ENCODE measurements at regions not wholly inside any gene's neighbourhood (a gene's known extent, or its start where the extent isn't known, plus 50 kb on each side); places are given as distances from the start of the nearest gene placed in this dataset.
"Not testable (repeated sequence)": the region's sequence is repeated elsewhere in the genome, so short reads cannot be mapped to it uniquely, and the experiment has no call there.

- Mint-ChIP-seq H3K27me3 (ENCODE audit: low read depth) (no peaks in the 10 kb centered on the region), H3K36me3 (ENCODE audit: low read depth) (peaks cover 4% of the 10 kb centered on the region)
Observed at GRCh38 chr10:91745090-91745831, 53.0 kb upstream of the TNKS2 start.

GRCh38 chr10:91743465-91743864 lies 54.8 kb upstream of the TNKS2 start:
- H3K27ac Mint-ChIP-seq = no peak overlapping the region
- peaks cover 4% of the 10 kb centered on the region for H3K36me3 Mint-ChIP-seq (ENCODE audit: low read depth)
- peaks cover 14% of the 10 kb centered on the region for H3K4me1 Mint-ChIP-seq
- no peak overlapping the region for H3K4me3 Mint-ChIP-seq
- peaks cover 5% of the 10 kb centered on the region for H3K27me3 Mint-ChIP-seq (ENCODE audit: low read depth)
- no peak for TF ChIP-seq CTCF (IDR thresholded peaks at IDR 0.05; ENCODE audit: unreplicated experiment in 3 of 3)
- H3K9me3 Mint-ChIP-seq = peaks cover 22% of the 10 kb centered on the region

More at GRCh38 chr10:91745090-91745831, 53.0 kb upstream of the TNKS2 start:
- H3K4me1 Mint-ChIP-seq = peaks cover 14% of the 10 kb centered on the region
- peak overlapping the region in 1 of 3 experiments; percentile 21 for H3K27ac Mint-ChIP-seq
- peak; percentile 24 to 50 (median 47) for TF ChIP-seq CTCF (IDR thresholded peaks at IDR 0.05; ENCODE audit: unreplicated experiment in 3 of 3)
- H3K4me3 Mint-ChIP-seq = peak overlapping the region in 1 of 3 experiments; percentile 16
- H3K9me3 Mint-ChIP-seq = peaks cover 26% of the 10 kb centered on the region

DNA sequence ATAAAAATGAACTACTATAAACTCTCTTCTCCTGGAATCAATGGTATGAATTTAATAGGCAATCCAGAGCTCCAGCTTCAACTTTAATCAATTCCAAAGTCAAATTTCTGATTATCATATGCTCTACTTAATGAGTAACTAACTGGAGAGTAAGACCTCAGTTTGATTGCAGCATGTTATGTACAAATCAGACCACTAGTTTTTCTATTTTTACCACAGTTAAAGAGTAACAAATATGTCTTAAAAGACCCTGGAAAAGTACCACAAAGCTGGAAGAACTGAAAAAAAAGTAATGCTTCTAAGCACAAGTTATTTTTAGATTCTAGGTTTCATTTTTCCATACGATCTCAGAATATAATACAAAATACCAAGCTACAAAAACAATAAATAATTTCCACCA lies 56.0 kb upstream of the TNKS2 start:
- TF ChIP-seq CTCF (IDR thresholded peaks at IDR 0.05; ENCODE audit: unreplicated experiment in 3 of 3) = no peak
- peaks cover 14% of the 10 kb centered on the region for H3K4me1 Mint-ChIP-seq
- peak overlapping the region; percentile 14 to 76 (median 71) for H3K27ac Mint-ChIP-seq
- peaks cover 20% of the 10 kb centered on the region for H3K9me3 Mint-ChIP-seq
- peaks cover 5% of the 10 kb centered on the region for H3K27me3 Mint-ChIP-seq (ENCODE audit: low read depth)
- no peak overlapping the region for H3K4me3 Mint-ChIP-seq
- H3K36me3 Mint-ChIP-seq (ENCODE audit: low read depth) = peaks cover 4% of the 10 kb centered on the region

DNA sequence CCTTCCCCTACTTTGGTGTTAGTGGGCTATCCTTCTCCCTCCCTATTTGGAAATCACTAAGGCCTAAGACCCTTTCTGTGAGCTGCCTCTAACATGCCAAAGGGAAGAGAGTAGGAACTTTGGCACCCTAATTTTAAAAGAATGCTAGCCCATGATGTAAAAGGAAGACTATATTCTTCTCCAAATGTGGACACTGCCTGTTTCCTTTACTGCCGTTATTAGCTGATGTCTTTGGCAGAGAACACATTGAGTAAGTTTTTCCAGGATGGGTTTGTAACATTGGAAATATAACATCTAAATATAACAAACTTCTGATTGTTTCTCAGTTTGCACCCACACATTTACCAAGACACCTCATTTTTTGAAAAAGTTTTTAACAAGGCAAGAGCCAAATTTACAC lies 56.9 kb upstream of the TNKS2 start:
- Mint-ChIP-seq H3K36me3 (ENCODE audit: low read depth) (peaks cover 4% of the 10 kb centered on the region), H3K27ac (peak overlapping the region in 1 of 3 experiments; percentile 66), H3K9me3 (peaks cover 24% of the 10 kb centered on the region), H3K4me1 (peaks cover 14% of the 10 kb centered on the region), H3K27me3 (ENCODE audit: low read depth) (peaks cover 5% of the 10 kb centered on the region), H3K4me3 (no peak overlapping the region)
- no peak for TF ChIP-seq CTCF (IDR thresholded peaks at IDR 0.05; ENCODE audit: unreplicated experiment in 3 of 3)

DNA sequence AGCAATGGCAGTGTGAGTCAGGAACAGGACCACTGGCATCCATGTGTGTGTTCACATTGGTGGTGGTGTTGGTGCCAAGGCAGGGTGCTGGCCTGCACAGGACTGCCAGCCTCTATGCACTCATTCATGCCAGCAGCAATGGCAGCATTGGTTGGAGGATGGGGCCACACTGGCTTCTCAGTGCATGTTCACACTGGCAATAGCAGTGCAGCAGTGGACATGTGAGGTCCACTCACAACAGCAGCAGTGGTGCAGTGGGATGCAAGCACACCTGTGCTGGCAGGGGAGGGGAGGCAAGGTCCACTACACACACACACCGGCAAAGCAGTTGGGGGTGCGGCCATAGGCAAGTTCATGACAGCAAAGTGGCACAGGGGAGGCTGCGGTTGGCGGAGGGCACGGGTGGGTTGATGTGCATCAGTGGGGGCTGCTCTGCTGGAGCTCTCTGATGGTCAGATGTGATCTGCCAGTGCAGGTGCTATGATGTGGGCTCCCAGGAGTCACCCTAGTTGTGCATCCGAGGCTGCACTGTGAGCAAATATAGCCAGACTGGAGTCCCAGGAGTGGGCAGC lies 57.8 kb upstream of the TNKS2 start:
- H3K4me1 Mint-ChIP-seq = peaks cover 14% of the 10 kb centered on the region
- no peak overlapping the region for H3K4me3 Mint-ChIP-seq
- H3K36me3 Mint-ChIP-seq (ENCODE audit: low read depth) = peaks cover 1% of the 10 kb centered on the region
- H3K27ac Mint-ChIP-seq = no peak overlapping the region
- H3K27me3 Mint-ChIP-seq (ENCODE audit: low read depth) = peaks cover 5% of the 10 kb centered on the region
- peaks cover 19% of the 10 kb centered on the region for H3K9me3 Mint-ChIP-seq
- no peak for TF ChIP-seq CTCF (IDR thresholded peaks at IDR 0.05; ENCODE audit: unreplicated experiment in 3 of 3)

DNA sequence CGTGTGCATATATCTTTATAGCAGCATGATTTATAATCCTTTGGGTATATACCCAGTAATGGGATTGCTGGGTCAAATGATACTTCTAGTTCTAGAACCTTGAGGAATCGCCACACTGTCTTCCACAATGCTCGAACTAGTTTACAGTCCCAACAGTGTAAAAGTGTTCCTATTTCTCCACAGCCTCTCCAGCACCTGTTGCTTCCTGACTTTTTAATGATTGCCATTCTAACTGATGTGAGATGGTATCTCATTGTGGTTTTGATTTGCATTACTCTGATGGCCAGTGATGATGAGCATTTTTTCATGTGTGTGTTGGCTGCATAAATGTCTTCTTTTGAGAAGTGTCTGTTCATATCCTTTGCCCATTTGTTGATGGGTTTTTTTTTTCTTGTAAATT lies 66.0 kb upstream of the TNKS2 start:
- not testable (repeated sequence) for H3K36me3 Mint-ChIP-seq (ENCODE audit: low read depth); H3K4me1 Mint-ChIP-seq; H3K27ac Mint-ChIP-seq; H3K27me3 Mint-ChIP-seq (ENCODE audit: low read depth); H3K4me3 Mint-ChIP-seq
- peaks cover 13% of the 10 kb centered on the region for H3K9me3 Mint-ChIP-seq

GRCh38 chr10:91729339-91729738 lies 68.9 kb upstream of the TNKS2 start:
- not testable (repeated sequence) for H3K4me1 Mint-ChIP-seq; H3K36me3 Mint-ChIP-seq (ENCODE audit: low read depth); H3K4me3 Mint-ChIP-seq; H3K9me3 Mint-ChIP-seq; H3K27ac Mint-ChIP-seq; H3K27me3 Mint-ChIP-seq (ENCODE audit: low read depth)
